Liver (tissue), 8 donors: ENCODE measurements at regions not wholly inside any gene's neighbourhood (a gene's known extent, or its start where the extent isn't known, plus 50 kb on each side); places are given as distances from the start of the nearest gene placed in this dataset.

Experiments
- DNase-seq: peaks from one replicate; pipeline ENCODE4 v3.0.0-alpha.2; 2017; ENCODE audit warnings: low spot score
- H3K27ac ChIP-seq, 2 donors: one replicate each; pipeline ENCODE4 v1.7.0; 2013; ENCODE audit warnings: inconsistent platforms in 2 of 2, low read length in 2 of 2, control low read depth in 1 of 2, low read depth in 1 of 2, mild to moderate bottlenecking in 1 of 2
- H3K27me3 ChIP-seq, 4 donors: one replicate each; pipeline versions ENCODE4 v1.6.1 to v1.7.0; 2013; ENCODE audit warnings: low read length in 3 of 4, inconsistent platforms in 1 of 4, mild to moderate bottlenecking in 1 of 4, moderate library complexity in 1 of 4; ENCODE audit not compliant: control insufficient read depth in 4 of 4, insufficient read depth in 4 of 4
- H3K36me3 ChIP-seq, 4 donors: one replicate each; pipeline versions ENCODE4 v1.6.1 to v1.7.0; 2013; ENCODE audit warnings: low read length in 3 of 4, mild to moderate bottlenecking in 3 of 4, low read depth in 1 of 4, moderate library complexity in 1 of 4; ENCODE audit not compliant: control insufficient read depth in 4 of 4, insufficient read depth in 3 of 4
- H3K4me1 ChIP-seq, 4 donors: one replicate each; pipeline versions ENCODE4 v1.6.1 to v1.7.0; 2013; ENCODE audit warnings: low read length in 3 of 4, mild to moderate bottlenecking in 3 of 4, moderate library complexity in 1 of 4; ENCODE audit not compliant: control insufficient read depth in 4 of 4, insufficient read depth in 4 of 4
- H3K4me3 ChIP-seq, 3 donors: one replicate each; pipeline versions ENCODE4 v1.6.1 to v1.7.0; 2013; ENCODE audit warnings: low read length in 3 of 3, control low read depth in 1 of 3, low read depth in 1 of 3, mild to moderate bottlenecking in 1 of 3
- H3K9ac ChIP-seq, 2 donors: one replicate each; pipeline ENCODE4 v1.7.0; 2013; ENCODE audit warnings: low read length in 2 of 2, mild to moderate bottlenecking in 2 of 2, moderate library complexity in 2 of 2, control low read depth in 1 of 2, low read depth in 1 of 2
- H3K9me3 ChIP-seq, 4 donors: one replicate each; pipeline versions ENCODE4 v1.6.1 to v1.7.0; 2013; ENCODE audit warnings: low read length in 3 of 4; ENCODE audit not compliant: control insufficient read depth in 4 of 4
- EGR1 ChIP-seq, 2 donors: IDR thresholded peaks; 2 replicates each; pipeline ENCODE4 v1.6.1; 2016 to 2018; ENCODE audit warnings: antibody characterized with exemption in 2 of 2, low read depth in 2 of 2
- FOXA1 ChIP-seq: IDR thresholded peaks from 2 replicates; pipeline ENCODE4 v1.6.1; 2016; ENCODE audit warnings: antibody characterized with exemption
- FOXA2 ChIP-seq: IDR thresholded peaks from 2 replicates; pipeline ENCODE4 v1.6.1; 2016; ENCODE audit warnings: antibody characterized with exemption
- GABPA ChIP-seq, 2 donors: IDR thresholded peaks in 1 of 2; conservative IDR thresholded peaks in 1 of 2; 2 replicates each; pipeline ENCODE4 v1.6.1; 2016; ENCODE audit warnings: antibody characterized with exemption in 2 of 2, mild to moderate bottlenecking in 1 of 2, moderate library complexity in 1 of 2
- HNF4A ChIP-seq, 2 donors: conservative IDR thresholded peaks; 2 replicates each; pipeline ENCODE4 v1.6.1; 2016; ENCODE audit warnings: antibody characterized with exemption in 2 of 2, mild to moderate bottlenecking in 2 of 2
- HNF4G ChIP-seq: IDR thresholded peaks from 2 replicates; pipeline ENCODE4 v1.6.1; 2016; ENCODE audit warnings: antibody characterized with exemption
- JUND ChIP-seq, 2 donors: IDR thresholded peaks; 2 replicates each; pipeline ENCODE4 v1.6.1; 2016; ENCODE audit warnings: antibody characterized with exemption in 2 of 2
- NR2F2 ChIP-seq: IDR thresholded peaks from 2 replicates; pipeline ENCODE4 v1.6.1; 2016; ENCODE audit warnings: antibody characterized with exemption
- RAD21 ChIP-seq, 2 donors: IDR thresholded peaks; 2 replicates each; pipeline ENCODE4 v1.6.1; 2016; ENCODE audit warnings: antibody characterized with exemption in 2 of 2, mild to moderate bottlenecking in 2 of 2
- RXRA ChIP-seq, 2 donors: IDR thresholded peaks; 2 replicates each; pipeline ENCODE4 v1.6.1; 2017 to 2018; ENCODE audit warnings: antibody characterized with exemption in 2 of 2, mild to moderate bottlenecking in 1 of 2
- SP1 ChIP-seq: IDR thresholded peaks from 2 replicates; pipeline ENCODE4 v1.6.1; 2018; ENCODE audit warnings: antibody characterized with exemption, mild to moderate bottlenecking
- TAF1 ChIP-seq: conservative IDR thresholded peaks from 2 replicates; pipeline ENCODE4 v1.6.1; 2016; ENCODE audit warnings: antibody characterized with exemption, mild to moderate bottlenecking
- YY1 ChIP-seq: IDR thresholded peaks from 2 replicates; pipeline ENCODE4 v1.6.1; 2016; ENCODE audit warnings: antibody characterized with exemption, mild to moderate bottlenecking
- WGBS: extraction: QIAGEN DNeasy Blood & Tissue Kit; methylation state at CpG from one replicate; pipeline ENCODE4 v1.1.7; 2013; 5-methylcytosine and 5-hydroxymethylcytosine counted together
- TF ChIP-seq, protein P1 (sequence below): IDR thresholded peaks from 2 replicates; pipeline ENCODE4 v1.6.1; 2016; ENCODE audit warnings: antibody characterized with exemption
- TF ChIP-seq, protein P2 (sequence below): fragments of 150-350 bp; IDR thresholded peaks from 2 replicates; pipeline ENCODE4 v1.5.1; 2017; ENCODE audit warnings: improper control_type of control experiment, low read depth, low read length; ENCODE audit not compliant: missing input control
- TF ChIP-seq, protein P3 (sequence below): IDR thresholded peaks from 2 replicates; pipeline ENCODE4 v1.6.1; 2016; ENCODE audit warnings: antibody characterized with exemption, mild to moderate bottlenecking
- TF ChIP-seq, protein P4 (sequence below): IDR thresholded peaks from 2 replicates; pipeline ENCODE4 v1.6.1; 2016; ENCODE audit warnings: antibody characterized with exemption
- donor health status: healthy.
- donor health status: healthy.
- donor health status: healthy.
- donor health status: healthy.
- donor health status: healthy.

DNA sequence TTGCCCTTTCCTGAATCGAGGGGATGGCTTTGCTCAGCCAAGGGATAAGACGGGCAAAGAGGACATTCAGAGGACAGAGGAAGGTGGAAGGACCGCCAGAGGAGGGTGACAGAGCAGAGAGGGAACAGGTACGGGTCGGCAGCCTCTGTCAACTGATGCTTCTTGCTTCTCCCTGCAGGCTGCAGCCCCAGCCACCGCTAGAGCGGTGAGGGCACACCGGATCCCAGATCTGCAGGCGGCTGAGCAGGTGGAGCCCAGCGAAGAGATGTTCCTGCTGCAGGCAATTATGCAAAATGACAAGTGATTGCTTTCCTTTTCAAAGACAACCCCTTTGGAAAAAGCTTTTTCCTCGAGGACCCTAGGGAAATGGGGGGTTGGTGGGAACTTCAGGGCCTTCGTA, 181.9 kb upstream of the ANKRD30A start:
- WGBS: 62% methylated on average over 12 of the region's 12 CpGs
- no peaks in the 10 kb centered on the region for H3K4me1 ChIP-seq
- H3K9ac ChIP-seq: no peak overlapping the region
- H3K4me3 ChIP-seq: no peak overlapping the region
- H3K27ac ChIP-seq: no peak overlapping the region
- H3K36me3 ChIP-seq: no peaks in the 10 kb centered on the region
- no peak for DNase-seq
- H3K27me3 ChIP-seq: no peaks in the 10 kb centered on the region
- H3K9me3 ChIP-seq: no peaks in the 10 kb centered on the region
- TF ChIP-seq, protein P1, sequence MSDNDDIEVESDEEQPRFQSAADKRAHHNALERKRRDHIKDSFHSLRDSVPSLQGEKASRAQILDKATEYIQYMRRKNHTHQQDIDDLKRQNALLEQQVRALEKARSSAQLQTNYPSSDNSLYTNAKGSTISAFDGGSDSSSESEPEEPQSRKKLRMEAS: no peak
- no peak for TF ChIP-seq YY1
- TF ChIP-seq EGR1 (IDR thresholded peaks at IDR 0.05; ENCODE audit: low read depth in 2 of 2): no peak
- no peak for TF ChIP-seq TAF1
- no peak for TF ChIP-seq SP1
- TF ChIP-seq NR2F2: no peak
- TF ChIP-seq FOXA2: no peak
- no peak for TF ChIP-seq RXRA (IDR thresholded peaks at IDR 0.05)
- TF ChIP-seq, protein P2, sequence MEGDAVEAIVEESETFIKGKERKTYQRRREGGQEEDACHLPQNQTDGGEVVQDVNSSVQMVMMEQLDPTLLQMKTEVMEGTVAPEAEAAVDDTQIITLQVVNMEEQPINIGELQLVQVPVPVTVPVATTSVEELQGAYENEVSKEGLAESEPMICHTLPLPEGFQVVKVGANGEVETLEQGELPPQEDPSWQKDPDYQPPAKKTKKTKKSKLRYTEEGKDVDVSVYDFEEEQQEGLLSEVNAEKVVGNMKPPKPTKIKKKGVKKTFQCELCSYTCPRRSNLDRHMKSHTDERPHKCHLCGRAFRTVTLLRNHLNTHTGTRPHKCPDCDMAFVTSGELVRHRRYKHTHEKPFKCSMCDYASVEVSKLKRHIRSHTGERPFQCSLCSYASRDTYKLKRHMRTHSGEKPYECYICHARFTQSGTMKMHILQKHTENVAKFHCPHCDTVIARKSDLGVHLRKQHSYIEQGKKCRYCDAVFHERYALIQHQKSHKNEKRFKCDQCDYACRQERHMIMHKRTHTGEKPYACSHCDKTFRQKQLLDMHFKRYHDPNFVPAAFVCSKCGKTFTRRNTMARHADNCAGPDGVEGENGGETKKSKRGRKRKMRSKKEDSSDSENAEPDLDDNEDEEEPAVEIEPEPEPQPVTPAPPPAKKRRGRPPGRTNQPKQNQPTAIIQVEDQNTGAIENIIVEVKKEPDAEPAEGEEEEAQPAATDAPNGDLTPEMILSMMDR: no peak
- no peak for TF ChIP-seq RAD21 (IDR thresholded peaks at IDR 0.05)
- TF ChIP-seq GABPA (IDR thresholded peaks at IDR 0.05 in 1 of 2, conservative IDR thresholded peaks at IDR 0.05 in 1 of 2): no peak
- no peak for TF ChIP-seq HNF4G
- no peak for TF ChIP-seq HNF4A (conservative IDR thresholded peaks at IDR 0.05)
- TF ChIP-seq, protein P3, sequence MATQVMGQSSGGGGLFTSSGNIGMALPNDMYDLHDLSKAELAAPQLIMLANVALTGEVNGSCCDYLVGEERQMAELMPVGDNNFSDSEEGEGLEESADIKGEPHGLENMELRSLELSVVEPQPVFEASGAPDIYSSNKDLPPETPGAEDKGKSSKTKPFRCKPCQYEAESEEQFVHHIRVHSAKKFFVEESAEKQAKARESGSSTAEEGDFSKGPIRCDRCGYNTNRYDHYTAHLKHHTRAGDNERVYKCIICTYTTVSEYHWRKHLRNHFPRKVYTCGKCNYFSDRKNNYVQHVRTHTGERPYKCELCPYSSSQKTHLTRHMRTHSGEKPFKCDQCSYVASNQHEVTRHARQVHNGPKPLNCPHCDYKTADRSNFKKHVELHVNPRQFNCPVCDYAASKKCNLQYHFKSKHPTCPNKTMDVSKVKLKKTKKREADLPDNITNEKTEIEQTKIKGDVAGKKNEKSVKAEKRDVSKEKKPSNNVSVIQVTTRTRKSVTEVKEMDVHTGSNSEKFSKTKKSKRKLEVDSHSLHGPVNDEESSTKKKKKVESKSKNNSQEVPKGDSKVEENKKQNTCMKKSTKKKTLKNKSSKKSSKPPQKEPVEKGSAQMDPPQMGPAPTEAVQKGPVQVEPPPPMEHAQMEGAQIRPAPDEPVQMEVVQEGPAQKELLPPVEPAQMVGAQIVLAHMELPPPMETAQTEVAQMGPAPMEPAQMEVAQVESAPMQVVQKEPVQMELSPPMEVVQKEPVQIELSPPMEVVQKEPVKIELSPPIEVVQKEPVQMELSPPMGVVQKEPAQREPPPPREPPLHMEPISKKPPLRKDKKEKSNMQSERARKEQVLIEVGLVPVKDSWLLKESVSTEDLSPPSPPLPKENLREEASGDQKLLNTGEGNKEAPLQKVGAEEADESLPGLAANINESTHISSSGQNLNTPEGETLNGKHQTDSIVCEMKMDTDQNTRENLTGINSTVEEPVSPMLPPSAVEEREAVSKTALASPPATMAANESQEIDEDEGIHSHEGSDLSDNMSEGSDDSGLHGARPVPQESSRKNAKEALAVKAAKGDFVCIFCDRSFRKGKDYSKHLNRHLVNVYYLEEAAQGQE: no peak
- no peak for TF ChIP-seq FOXA1
- TF ChIP-seq, protein P4, sequence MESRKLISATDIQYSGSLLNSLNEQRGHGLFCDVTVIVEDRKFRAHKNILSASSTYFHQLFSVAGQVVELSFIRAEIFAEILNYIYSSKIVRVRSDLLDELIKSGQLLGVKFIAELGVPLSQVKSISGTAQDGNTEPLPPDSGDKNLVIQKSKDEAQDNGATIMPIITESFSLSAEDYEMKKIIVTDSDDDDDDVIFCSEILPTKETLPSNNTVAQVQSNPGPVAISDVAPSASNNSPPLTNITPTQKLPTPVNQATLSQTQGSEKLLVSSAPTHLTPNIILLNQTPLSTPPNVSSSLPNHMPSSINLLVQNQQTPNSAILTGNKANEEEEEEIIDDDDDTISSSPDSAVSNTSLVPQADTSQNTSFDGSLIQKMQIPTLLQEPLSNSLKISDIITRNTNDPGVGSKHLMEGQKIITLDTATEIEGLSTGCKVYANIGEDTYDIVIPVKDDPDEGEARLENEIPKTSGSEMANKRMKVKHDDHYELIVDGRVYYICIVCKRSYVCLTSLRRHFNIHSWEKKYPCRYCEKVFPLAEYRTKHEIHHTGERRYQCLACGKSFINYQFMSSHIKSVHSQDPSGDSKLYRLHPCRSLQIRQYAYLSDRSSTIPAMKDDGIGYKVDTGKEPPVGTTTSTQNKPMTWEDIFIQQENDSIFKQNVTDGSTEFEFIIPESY: no peak
- TF ChIP-seq JUND (IDR thresholded peaks at IDR 0.05): no peak

DNA sequence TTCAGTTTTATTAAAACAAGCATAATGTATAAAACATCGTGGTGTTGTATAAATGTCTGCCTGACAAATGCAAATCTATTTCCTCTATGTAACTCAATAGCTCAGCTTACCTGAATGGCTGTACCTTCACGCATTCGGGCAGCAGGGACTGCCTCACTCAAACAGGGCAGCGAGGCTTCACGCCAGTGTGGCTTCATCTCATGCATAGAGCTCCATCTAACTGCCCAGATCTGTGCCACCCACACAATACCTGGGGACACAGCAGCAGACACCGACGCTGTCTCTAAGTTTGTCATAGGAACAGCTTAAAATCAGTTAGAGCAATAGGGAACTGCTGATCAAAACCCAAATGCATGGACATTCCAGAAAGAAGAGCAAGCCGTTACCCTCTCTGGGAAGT, 182.8 kb upstream of the ANKRD30A start:
- Histone ChIP-seq H3K27ac (no peak overlapping the region), H3K9ac (no peak overlapping the region), H3K9me3 (no peaks in the 10 kb centered on the region), H3K4me1 (no peaks in the 10 kb centered on the region), H3K27me3 (no peaks in the 10 kb centered on the region), H3K36me3 (no peaks in the 10 kb centered on the region), H3K4me3 (no peak overlapping the region)
- WGBS: 81% methylated on average over 8 of the region's 8 CpGs
- DNase-seq: no peak
- no peak for TF ChIP-seq SP1
- TF ChIP-seq HNF4A (conservative IDR thresholded peaks at IDR 0.05): no peak
- no peak for TF ChIP-seq YY1
- TF ChIP-seq FOXA1: no peak
- no peak for TF ChIP-seq TAF1
- no peak for TF ChIP-seq HNF4G
- no peak for TF ChIP-seq JUND (IDR thresholded peaks at IDR 0.05)
- TF ChIP-seq EGR1 (IDR thresholded peaks at IDR 0.05; ENCODE audit: low read depth in 2 of 2): no peak
- TF ChIP-seq, protein P3: no peak
- TF ChIP-seq, protein P2: no peak
- no peak for TF ChIP-seq NR2F2
